ENCODE measurements at regions not wholly inside any gene's neighbourhood (a gene's known extent, or its start where the extent isn't known, plus 50 kb on each side); places are given as distances from the start of the nearest gene placed in this dataset.

GRCh38 chr11:81222491-81222890 is 1511.2 kb downstream of the FAM181B start:
- TF ChIP-seq, protein P1, sequence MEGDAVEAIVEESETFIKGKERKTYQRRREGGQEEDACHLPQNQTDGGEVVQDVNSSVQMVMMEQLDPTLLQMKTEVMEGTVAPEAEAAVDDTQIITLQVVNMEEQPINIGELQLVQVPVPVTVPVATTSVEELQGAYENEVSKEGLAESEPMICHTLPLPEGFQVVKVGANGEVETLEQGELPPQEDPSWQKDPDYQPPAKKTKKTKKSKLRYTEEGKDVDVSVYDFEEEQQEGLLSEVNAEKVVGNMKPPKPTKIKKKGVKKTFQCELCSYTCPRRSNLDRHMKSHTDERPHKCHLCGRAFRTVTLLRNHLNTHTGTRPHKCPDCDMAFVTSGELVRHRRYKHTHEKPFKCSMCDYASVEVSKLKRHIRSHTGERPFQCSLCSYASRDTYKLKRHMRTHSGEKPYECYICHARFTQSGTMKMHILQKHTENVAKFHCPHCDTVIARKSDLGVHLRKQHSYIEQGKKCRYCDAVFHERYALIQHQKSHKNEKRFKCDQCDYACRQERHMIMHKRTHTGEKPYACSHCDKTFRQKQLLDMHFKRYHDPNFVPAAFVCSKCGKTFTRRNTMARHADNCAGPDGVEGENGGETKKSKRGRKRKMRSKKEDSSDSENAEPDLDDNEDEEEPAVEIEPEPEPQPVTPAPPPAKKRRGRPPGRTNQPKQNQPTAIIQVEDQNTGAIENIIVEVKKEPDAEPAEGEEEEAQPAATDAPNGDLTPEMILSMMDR (IDR thresholded peaks at IDR 0.05): no peak
- no peak for TF ChIP-seq POLR2A (IDR thresholded peaks at IDR 0.05)
